Ovary (tissue), 3 donors: ENCODE measurements at regions not wholly inside any gene's neighbourhood (a gene's known extent, or its start where the extent isn't known, plus 50 kb on each side); places are given as distances from the start of the nearest gene placed in this dataset.

Experiments
- CTCF ChIP-seq, 3 donors: fragments of 450-650 bp in 2 of 3; fragments of 200-600 bp in 1 of 3; IDR thresholded peaks; one replicate each; pipeline versions ENCODE4 v1.5.1 to v1.8.0; 2016 to 2022; ENCODE audit warnings: antibody characterized with exemption in 3 of 3, mild to moderate bottlenecking in 1 of 3
- EP300 ChIP-seq: sonication (generic); formaldehyde crosslinking; IDR thresholded peaks from one replicate; pipeline ENCODE4 v1.6.1; 2017; ENCODE audit warnings: antibody characterized with exemption
- donor health status: DM: no; HTN: no; CAD: no.

GRCh38 chr1:217106231-217106901 is 383.1 kb upstream of the ESRRG start:
- TF ChIP-seq CTCF (IDR thresholded peaks at IDR 0.05) (no peak), EP300 (no peak)
